BLaER1 (cell line): ENCODE measurements at regions not wholly inside any gene's neighbourhood (a gene's known extent, or its start where the extent isn't known, plus 50 kb on each side); places are given as distances from the start of the nearest gene placed in this dataset.

ENCODE experiments used
- H3K27ac ChIP-seq: shearing (Covaris generic); formaldehyde crosslinking; 2 replicates; pipeline ENCODE4 v1.8.1; 2022
- H3K27me3 ChIP-seq: shearing (Covaris generic); formaldehyde crosslinking; 2 replicates; pipeline ENCODE4 v1.8.1; 2022
- H3K36me3 ChIP-seq: shearing (Covaris generic); formaldehyde crosslinking; 2 replicates; pipeline ENCODE4 v1.8.1; 2022
- H3K4me1 ChIP-seq: shearing (Covaris generic); formaldehyde crosslinking; 2 replicates; pipeline ENCODE4 v1.8.1; 2022
- H3K4me2 ChIP-seq: shearing (Covaris generic); formaldehyde crosslinking; 2 replicates; pipeline ENCODE4 v1.8.1; 2022
- H3K4me3 ChIP-seq: shearing (Covaris generic); formaldehyde crosslinking; 2 replicates; pipeline ENCODE4 v1.8.1; 2022
- H3K9ac ChIP-seq: shearing (Covaris generic); formaldehyde crosslinking; 2 replicates; pipeline ENCODE4 v1.8.1; 2022
- H3K9me3 ChIP-seq: shearing (Covaris generic); formaldehyde crosslinking; 2 replicates; pipeline ENCODE4 v1.8.1; 2022
- H4K20me1 ChIP-seq: shearing (Covaris generic); formaldehyde crosslinking; 2 replicates; pipeline ENCODE4 v1.8.1; 2022
- Cebpa-rat ChIP-seq: shearing (Covaris generic); IDR thresholded peaks from 2 replicates; pipeline ENCODE4 v1.8.1; 2022

GRCh38 chr18:76266236-76266991 lies 228.6 kb downstream of the ZNF516 start:
- peaks cover 5% of the 10 kb centered on the region; the same call in 1 of the 2 replicates for H3K4me1 ChIP-seq
- H3K36me3 ChIP-seq = no peaks in the 10 kb centered on the region
- TF ChIP-seq Cebpa-rat = no peak
- no peaks in the 10 kb centered on the region for H3K9me3 ChIP-seq
- no peak overlapping the region for H3K9ac ChIP-seq
- H3K4me2 ChIP-seq = peak overlapping the region; percentile 51
- no peaks in the 10 kb centered on the region for H3K27me3 ChIP-seq
- H3K27ac ChIP-seq = peak overlapping the region; percentile 59; the same call in 1 of the 2 replicates
- H3K4me3 ChIP-seq = no peak overlapping the region
- H4K20me1 ChIP-seq = no peaks in the 10 kb centered on the region

- TF ChIP-seq Cebpa-rat = no peak
- no peaks in the 10 kb centered on the region for H4K20me1 ChIP-seq
- H3K9me3 ChIP-seq = no peaks in the 10 kb centered on the region
- peak overlapping the region; percentile 59 for H3K27ac ChIP-seq
- H3K27me3 ChIP-seq = no peaks in the 10 kb centered on the region
- H3K4me2 ChIP-seq = peak overlapping the region; percentile 51
- no peak overlapping the region; the same call in 1 of the 2 replicates for H3K9ac ChIP-seq
- H3K36me3 ChIP-seq = no peaks in the 10 kb centered on the region
- H3K4me1 ChIP-seq = peaks cover 5% of the 10 kb centered on the region; the same call in 1 of the 2 replicates
- H3K4me3 ChIP-seq = no peak overlapping the region
Measured at GRCh38 chr18:76265497-76266235, 229.4 kb downstream of the ZNF516 start.

GRCh38 chr18:76264876-76265250 lies 230.2 kb downstream of the ZNF516 start:
- Histone ChIP-seq H3K27ac (no peak overlapping the region), H4K20me1 (no peaks in the 10 kb centered on the region), H3K36me3 (no peaks in the 10 kb centered on the region), H3K4me2 (no peak overlapping the region), H3K9me3 (no peaks in the 10 kb centered on the region), H3K4me3 (no peak overlapping the region), H3K4me1 (peaks cover 5% of the 10 kb centered on the region; the same call in 1 of the 2 replicates), H3K27me3 (no peaks in the 10 kb centered on the region), H3K9ac (no peak overlapping the region)
- TF ChIP-seq Cebpa-rat = no peak

- Histone ChIP-seq H3K36me3 (no peaks in the 10 kb centered on the region), H3K4me1 (peaks cover 5% of the 10 kb centered on the region; the same call in 1 of the 2 replicates), H3K27ac (no peak overlapping the region), H3K9ac (no peak overlapping the region), H4K20me1 (no peaks in the 10 kb centered on the region), H3K4me2 (no peak overlapping the region), H3K4me3 (no peak overlapping the region), H3K27me3 (no peaks in the 10 kb centered on the region), H3K9me3 (no peaks in the 10 kb centered on the region)
- no peak for TF ChIP-seq Cebpa-rat
Measured at GRCh38 chr18:76264198-76264875, 230.7 kb downstream of the ZNF516 start.

GRCh38 chr18:76263046-76264005 lies 231.7 kb downstream of the ZNF516 start:
- Histone ChIP-seq H3K27me3 (no peaks in the 10 kb centered on the region), H3K4me3 (no peak overlapping the region), H3K36me3 (no peaks in the 10 kb centered on the region)

GRCh38 chr18:76260941-76261472 lies 234.0 kb downstream of the ZNF516 start:
- no peak overlapping the region for H3K4me2 ChIP-seq
- no peaks in the 10 kb centered on the region for H4K20me1 ChIP-seq
- TF ChIP-seq Cebpa-rat = no peak
- H3K9ac ChIP-seq = no peak overlapping the region
- no peaks in the 10 kb centered on the region for H3K36me3 ChIP-seq
- no peak overlapping the region for H3K27ac ChIP-seq
- no peaks in the 10 kb centered on the region for H3K27me3 ChIP-seq
- H3K4me3 ChIP-seq = no peak overlapping the region
- H3K9me3 ChIP-seq = no peaks in the 10 kb centered on the region
- peaks cover 5% of the 10 kb centered on the region; the same call in 1 of the 2 replicates for H3K4me1 ChIP-seq

More at GRCh38 chr18:76263046-76264005, 231.7 kb downstream of the ZNF516 start:
- no peak for TF ChIP-seq Cebpa-rat
- Histone ChIP-seq H3K4me1 (peaks cover 5% of the 10 kb centered on the region; the same call in 1 of the 2 replicates), H3K27ac (no peak overlapping the region), H3K9ac (no peak overlapping the region), H4K20me1 (no peaks in the 10 kb centered on the region), H3K9me3 (no peaks in the 10 kb centered on the region), H3K4me2 (no peak overlapping the region)

- H3K36me3 ChIP-seq = no peaks in the 10 kb centered on the region
- no peaks in the 10 kb centered on the region for H3K4me1 ChIP-seq
- H3K27ac ChIP-seq = no peak overlapping the region
- H3K9me3 ChIP-seq = no peaks in the 10 kb centered on the region
- TF ChIP-seq Cebpa-rat = no peak
- no peak overlapping the region for H3K9ac ChIP-seq
- H3K4me2 ChIP-seq = no peak overlapping the region
- no peaks in the 10 kb centered on the region for H4K20me1 ChIP-seq
- H3K4me3 ChIP-seq = no peak overlapping the region
- H3K27me3 ChIP-seq = no peaks in the 10 kb centered on the region
Measured at GRCh38 chr18:76259711-76260110, 235.3 kb downstream of the ZNF516 start.

GRCh38 chr18:76259096-76259495 lies 235.9 kb downstream of the ZNF516 start:
- Histone ChIP-seq H4K20me1 (no peaks in the 10 kb centered on the region), H3K36me3 (no peaks in the 10 kb centered on the region)

GRCh38 chr18:76258209-76258608 lies 236.8 kb downstream of the ZNF516 start:
- Histone ChIP-seq H3K4me2 (no peak overlapping the region), H3K36me3 (no peaks in the 10 kb centered on the region), H3K27ac (no peak overlapping the region), H3K4me1 (no peaks in the 10 kb centered on the region), H4K20me1 (no peaks in the 10 kb centered on the region), H3K4me3 (no peak overlapping the region), H3K9me3 (no peaks in the 10 kb centered on the region), H3K27me3 (no peaks in the 10 kb centered on the region), H3K9ac (no peak overlapping the region)
- TF ChIP-seq Cebpa-rat = no peak

More at GRCh38 chr18:76259096-76259495, 235.9 kb downstream of the ZNF516 start:
- no peak overlapping the region for H3K4me3 ChIP-seq
- no peak overlapping the region for H3K27ac ChIP-seq
- H3K9me3 ChIP-seq = no peaks in the 10 kb centered on the region
- H3K4me2 ChIP-seq = no peak overlapping the region
- H3K27me3 ChIP-seq = no peaks in the 10 kb centered on the region
- TF ChIP-seq Cebpa-rat = no peak
- H3K4me1 ChIP-seq = no peaks in the 10 kb centered on the region
- H3K9ac ChIP-seq = no peak overlapping the region
